ENCODE measurements at regions not wholly inside any gene's neighbourhood (a gene's known extent, or its start where the extent isn't known, plus 50 kb on each side); places are given as distances from the start of the nearest gene placed in this dataset.
"Not testable (repeated sequence)": the region's sequence is repeated elsewhere in the genome, so short reads cannot be mapped to it uniquely, and the experiment has no call there.

- DNase-seq = no peak
- no peak for ATAC-seq
- intact Hi-C loops (cut with micrococcal nuclease) = no loop called here
Measured at GRCh38 chr3:11915621-11916424, 69.1 kb upstream of the TAMM41 start.

GRCh38 chr3:11916425-11916762, 69.7 kb upstream of the TAMM41 start:
- peak; percentile 50 for ATAC-seq
- intact Hi-C loops (cut with micrococcal nuclease); DNase-seq: not testable (repeated sequence)

GRCh38 chr3:11917051-11917450, 70.4 kb upstream of the TAMM41 start:
- intact Hi-C loops (cut with micrococcal nuclease) = no loop called here
- DNase-seq (no peak), ATAC-seq (no peak)

GRCh38 chr3:11919390-11919789, 72.7 kb upstream of the TAMM41 start:
- no peak for DNase-seq
- intact Hi-C loops (cut with micrococcal nuclease) = no loop called here
- no peak for ATAC-seq

GRCh38 chr3:11924518-11924917, 77.8 kb upstream of the TAMM41 start:
- intact Hi-C loops (cut with micrococcal nuclease) = no loop called here
- ATAC-seq (no peak), DNase-seq (no peak)

GRCh38 chr3:11928381-11928780, 75.8 kb upstream of the SYN2 start:
- no peak for ATAC-seq
- intact Hi-C loops (cut with micrococcal nuclease) = no loop called here
- no peak for DNase-seq

- DNase-seq (no peak), ATAC-seq (no peak)
- intact Hi-C loops (cut with micrococcal nuclease) = no loop called here
Measured at GRCh38 chr3:11929531-11929930, 74.7 kb upstream of the SYN2 start.

- DNase-seq (no peak), ATAC-seq (no peak)
- intact Hi-C loops (cut with micrococcal nuclease) = no loop called here
Measured at GRCh38 chr3:11930084-11930483, 74.1 kb upstream of the SYN2 start.

- ATAC-seq (no peak), DNase-seq (no peak)
- intact Hi-C loops (cut with micrococcal nuclease) = no loop called here
Measured at GRCh38 chr3:11932636-11933035, 71.6 kb upstream of the SYN2 start.

GRCh38 chr3:11933529-11933928, 70.7 kb upstream of the SYN2 start:
- intact Hi-C loops (cut with micrococcal nuclease) = no loop called here
- no peak for ATAC-seq
- DNase-seq = no peak

GRCh38 chr3:11944052-11944673, 60.0 kb upstream of the SYN2 start:
- intact Hi-C loops (cut with micrococcal nuclease) = no loop called here
- DNase-seq = no peak
- ATAC-seq = no peak

- intact Hi-C loops (cut with micrococcal nuclease) = no loop called here
- no peak for DNase-seq
- ATAC-seq = no peak
Measured at GRCh38 chr3:11948331-11948730, 55.9 kb upstream of the SYN2 start.

- DNase-seq (no peak), ATAC-seq (no peak)
- intact Hi-C loops (cut with micrococcal nuclease) = no loop called here
Measured at GRCh38 chr3:11948866-11949265, 55.3 kb upstream of the SYN2 start.

GRCh38 chr3:11949351-11949750, 54.8 kb upstream of the SYN2 start:
- intact Hi-C loops (cut with micrococcal nuclease) = no loop called here
- ATAC-seq = no peak
- no peak for DNase-seq

- ATAC-seq = no peak
- no peak for DNase-seq
- intact Hi-C loops (cut with micrococcal nuclease) = no loop called here
Measured at GRCh38 chr3:11950576-11950975, 53.6 kb upstream of the SYN2 start.

- DNase-seq (no peak), ATAC-seq (no peak)
- intact Hi-C loops (cut with micrococcal nuclease) = no loop called here
Measured at GRCh38 chr3:11953350-11953749, 50.8 kb upstream of the SYN2 start.

GRCh38 chr3:11953778-11954177, 50.4 kb upstream of the SYN2 start:
- no peak for ATAC-seq
- intact Hi-C loops (cut with micrococcal nuclease) = no loop called here

GRCh38 chr3:11954312-11954934, 49.8 kb upstream of the SYN2 start:
- DNase-seq (no peak), ATAC-seq (no peak)
- intact Hi-C loops (cut with micrococcal nuclease) = no loop called here

More at GRCh38 chr3:11953778-11954177, 50.4 kb upstream of the SYN2 start:
- no peak for DNase-seq

Data from left ventricle myocardium superior (tissue), 1 donor.